ENCODE measurements at regions not wholly inside any gene's neighbourhood (a gene's known extent, or its start where the extent isn't known, plus 50 kb on each side); places are given as distances from the start of the nearest gene placed in this dataset.

DNA sequence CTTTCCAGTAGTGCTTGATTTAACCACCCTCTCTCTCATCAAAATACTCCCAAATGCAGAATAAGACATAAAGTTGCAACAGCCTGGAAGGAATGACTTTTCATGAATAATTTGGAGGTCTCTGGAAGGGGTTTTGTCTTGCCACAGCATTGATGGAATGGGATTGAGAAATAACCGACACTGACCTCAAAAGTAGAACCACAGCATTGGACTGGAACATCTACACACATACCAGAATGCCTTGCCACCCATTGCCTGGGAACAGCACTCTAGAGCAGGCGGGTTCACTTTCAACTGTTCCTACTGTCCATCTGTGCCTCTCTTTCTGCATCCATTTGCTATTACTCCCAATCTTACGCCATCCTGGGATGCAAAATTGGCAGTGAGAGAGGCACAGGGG is 149.1 kb upstream of the USP24 start:
- DNase-seq (ENCODE audit: low read depth): no peak

DNA sequence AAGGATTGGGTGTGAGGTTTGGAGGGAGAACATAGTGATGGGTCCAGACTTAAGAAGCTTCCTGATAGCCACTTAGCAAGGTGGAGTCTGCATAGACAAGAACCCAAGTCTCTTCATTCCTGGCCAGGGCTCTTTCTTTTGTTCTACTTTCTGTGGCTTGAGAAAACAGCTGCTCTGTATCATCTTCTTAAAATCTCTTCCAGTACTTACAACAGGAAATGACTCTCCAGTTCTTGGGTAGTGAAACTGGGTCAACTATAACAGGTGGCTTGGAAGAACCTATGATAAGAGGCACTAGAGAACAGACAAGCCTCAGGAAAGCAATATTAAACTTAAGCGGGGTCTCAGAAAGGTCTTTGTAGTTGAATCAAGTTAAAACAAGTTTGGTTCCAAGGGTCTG is 148.1 kb upstream of the USP24 start:
- no peak for DNase-seq (ENCODE audit: low read depth)

DNA sequence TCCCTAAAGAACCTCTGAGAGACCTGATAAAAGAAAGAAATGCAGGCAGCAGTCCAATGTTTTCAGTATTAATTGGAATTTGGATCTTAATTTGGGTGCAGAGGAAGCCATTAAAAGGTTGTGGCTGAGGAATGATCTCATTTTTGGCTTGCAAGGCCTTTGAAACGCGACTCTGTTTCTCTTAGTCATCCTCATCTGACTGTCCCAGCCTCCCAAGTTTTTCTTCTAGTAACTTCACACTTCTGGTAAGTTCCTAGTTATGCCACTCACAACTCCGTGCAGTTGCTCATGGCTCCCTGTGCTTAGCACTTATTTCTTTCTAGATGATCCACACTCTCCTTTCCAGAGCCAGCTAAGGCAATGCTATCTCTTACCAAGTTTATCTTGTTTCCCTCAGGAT is 147.4 kb upstream of the USP24 start:
- no peak for DNase-seq (ENCODE audit: low read depth)

DNA sequence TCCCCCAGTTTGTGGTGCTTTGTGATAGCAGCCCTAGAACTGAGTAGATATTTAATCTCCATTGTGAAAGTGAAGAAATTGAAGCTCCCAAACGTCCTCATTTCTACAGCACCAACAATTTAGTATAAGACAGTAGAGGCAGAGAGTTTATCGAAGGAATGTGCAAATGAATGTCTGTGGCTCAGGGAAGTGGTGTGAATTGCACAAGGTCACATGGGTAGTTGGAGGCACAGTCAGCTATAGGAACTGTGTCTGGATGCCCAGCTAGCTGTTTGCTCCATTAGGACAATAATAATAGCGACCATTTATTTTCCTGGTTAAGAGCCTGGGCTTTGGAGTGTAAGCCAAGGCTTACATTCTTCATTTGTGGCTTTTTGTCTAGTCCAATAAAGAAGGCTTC is 144.4 kb upstream of the USP24 start:
- DNase-seq (ENCODE audit: low read depth): no peak

DNA sequence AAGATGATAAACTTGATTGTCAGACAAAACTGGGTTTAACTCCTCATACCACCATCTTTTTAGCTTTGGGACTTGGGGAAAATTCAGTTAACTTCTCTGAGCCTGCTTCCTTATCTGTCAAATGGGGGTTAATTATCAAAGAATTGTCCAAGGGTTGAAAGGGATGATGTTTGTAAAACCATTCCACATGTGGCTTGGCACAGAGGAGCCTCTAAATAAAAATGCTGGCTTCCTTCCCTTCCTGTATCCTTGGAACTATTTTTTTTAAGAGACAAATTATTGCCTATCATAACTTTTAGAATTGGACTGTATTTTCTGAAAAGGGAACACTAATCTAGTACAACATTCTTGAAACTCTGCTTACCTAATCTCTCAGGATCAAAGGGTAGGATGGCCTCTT is 143.4 kb upstream of the USP24 start:
- no peak for DNase-seq (ENCODE audit: low read depth)

DNA sequence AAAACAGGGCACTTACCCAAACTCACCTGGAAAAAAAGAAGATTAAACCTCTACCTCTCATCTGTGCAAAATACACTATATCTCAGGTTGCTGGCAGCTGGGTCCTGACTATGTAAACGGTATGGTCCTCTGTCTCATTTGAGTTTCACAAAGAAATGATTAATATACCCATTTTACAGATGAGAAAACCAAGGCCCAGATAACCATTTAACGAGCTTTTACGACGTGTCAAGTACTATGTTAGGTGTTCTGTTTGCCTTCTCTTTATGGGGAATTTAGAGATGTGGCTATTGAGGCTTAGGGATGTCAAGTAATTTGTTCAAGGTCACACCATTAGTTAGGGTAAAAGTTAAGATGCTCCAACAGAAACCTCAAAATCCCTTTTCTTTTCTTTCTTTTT is 140.4 kb upstream of the USP24 start:
- DNase-seq (ENCODE audit: low read depth): no peak

DNA sequence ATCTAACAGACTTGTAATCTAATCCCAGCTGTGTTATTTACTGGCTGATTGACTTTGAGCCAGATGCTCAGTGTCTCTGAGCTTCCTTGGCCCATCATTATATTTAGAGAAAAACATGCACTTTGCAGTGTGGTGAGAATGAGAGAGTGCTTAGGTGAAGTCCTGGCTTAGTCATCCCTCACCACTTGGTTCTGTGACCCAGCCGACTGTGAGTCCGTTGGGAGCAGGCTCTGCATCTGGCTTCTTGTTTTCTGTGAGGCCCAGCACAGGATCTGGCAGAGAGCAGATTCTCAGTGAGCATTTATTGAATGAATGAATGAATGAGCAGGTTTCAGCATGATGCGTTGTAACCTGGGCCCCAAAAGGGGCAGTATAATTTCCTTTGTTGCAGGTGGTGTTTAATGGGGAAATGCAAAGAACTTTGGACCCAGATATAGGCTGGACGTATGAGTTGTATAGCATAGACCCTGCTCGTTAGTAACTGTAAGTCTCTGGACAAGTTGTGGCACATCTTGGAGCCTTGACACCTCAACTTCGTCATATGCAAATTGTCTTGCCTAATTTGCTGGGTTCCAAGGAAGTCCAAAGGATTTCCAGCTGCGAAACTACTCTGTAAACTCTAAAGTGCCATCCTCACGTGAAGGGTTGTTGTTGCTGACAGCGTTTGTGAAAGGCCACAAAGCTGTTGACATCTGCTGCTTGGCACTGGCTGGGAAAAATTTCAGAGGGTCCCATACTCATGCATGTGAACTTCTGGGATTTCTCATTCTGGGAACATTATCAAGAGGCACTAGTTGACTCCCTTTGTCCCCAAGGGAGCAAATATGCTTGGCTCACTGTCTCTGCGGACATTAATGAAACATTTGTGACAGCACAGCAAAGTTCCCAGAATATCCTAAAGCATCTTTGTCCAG is 138.8 kb upstream of the USP24 start:
- DNase-seq (ENCODE audit: low read depth): no peak

DNA sequence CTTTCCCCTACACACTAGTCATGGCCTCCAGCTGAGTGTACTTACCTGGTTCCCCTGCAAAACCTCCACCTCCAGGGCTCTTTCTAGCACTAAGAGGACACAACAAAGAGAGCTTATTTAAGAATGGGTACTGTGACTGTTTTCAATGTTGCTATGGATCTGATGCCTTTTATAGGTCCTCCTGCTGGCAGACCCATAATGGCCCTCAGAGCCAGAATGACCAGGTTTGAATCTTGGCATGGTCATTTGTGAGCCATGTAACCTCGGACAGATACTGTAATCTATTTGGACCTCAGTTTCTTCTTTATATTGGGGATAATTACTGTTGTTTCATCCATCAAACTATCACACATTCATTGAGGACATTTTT is 137.6 kb upstream of the USP24 start:
- no peak for DNase-seq (ENCODE audit: low read depth)

DNA sequence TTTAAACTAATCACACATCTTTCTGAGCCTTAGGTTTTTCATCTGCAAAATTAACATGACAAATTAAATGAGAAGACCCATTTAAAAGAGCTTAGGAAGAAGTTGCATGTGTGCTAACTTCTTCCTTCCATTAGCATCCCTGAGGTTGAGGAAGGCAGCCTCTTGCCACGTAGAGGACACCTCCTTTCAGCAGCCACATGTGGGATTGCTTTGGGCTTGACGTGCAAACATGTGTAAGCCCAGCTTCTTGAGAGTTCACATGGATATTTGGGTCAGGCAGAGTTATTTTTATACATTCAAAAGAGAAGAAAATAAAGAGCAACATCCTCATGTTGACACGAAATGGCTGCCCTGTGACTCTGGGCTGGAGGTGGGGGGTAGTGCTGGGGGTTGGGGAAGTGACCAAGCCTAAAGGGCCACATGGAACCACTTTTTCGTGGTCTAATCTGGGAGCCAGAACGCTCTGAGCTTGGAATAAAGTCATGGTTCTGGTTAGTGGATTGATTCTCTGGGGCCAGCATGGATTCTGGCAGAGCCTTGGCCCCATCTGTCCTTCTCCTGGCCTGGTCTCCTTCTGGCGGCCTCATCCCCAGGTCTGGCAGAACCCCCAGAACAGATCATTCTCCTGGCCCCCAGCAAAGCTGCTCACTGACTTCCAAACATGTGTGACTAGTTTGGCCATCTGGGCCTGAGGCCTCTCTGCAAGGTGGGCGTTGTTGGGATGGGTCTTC is 137.1 kb upstream of the USP24 start:
- no peak for DNase-seq (ENCODE audit: low read depth)

DNA sequence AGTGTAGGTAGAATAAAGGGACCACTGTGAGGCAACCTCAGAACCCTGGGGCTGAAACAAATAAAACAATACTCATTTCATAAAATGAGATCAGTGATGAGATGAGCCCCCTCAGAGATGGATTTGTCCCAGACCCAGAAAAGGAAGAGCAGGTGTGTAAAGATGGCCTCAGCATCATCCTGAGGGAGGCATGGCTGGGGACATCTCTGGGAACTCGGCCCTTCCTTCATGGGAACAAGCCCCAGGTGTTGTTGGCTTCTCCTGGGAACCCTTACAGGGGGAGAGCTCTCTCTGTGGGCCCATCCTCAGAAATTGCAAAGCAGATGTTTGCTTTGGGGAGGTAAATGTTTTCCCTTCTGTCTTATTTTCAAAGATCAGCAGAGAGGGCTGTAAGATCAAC is 133.2 kb upstream of the USP24 start:
- DNase-seq (ENCODE audit: low read depth): no peak

DNA sequence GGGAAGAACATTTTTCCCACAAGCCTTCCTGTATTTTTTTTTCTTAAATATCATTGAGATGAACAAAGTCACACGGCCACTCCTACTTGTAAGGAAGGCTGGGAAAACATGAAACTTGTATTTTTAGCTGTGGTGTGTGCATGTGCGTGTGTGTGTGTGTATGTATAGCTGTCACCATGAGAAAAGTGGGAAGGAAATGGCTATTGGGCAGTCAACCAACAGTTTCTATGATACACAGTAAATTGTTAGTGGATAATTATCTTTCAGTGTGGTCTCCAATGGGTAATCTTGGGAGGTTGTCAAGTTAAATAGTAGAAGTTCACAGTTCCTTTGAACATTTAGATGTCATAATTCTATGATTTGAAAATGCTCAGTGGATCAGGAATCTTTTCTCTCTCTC is 132.7 kb upstream of the USP24 start:
- DNase-seq (ENCODE audit: low read depth): no peak

DNA sequence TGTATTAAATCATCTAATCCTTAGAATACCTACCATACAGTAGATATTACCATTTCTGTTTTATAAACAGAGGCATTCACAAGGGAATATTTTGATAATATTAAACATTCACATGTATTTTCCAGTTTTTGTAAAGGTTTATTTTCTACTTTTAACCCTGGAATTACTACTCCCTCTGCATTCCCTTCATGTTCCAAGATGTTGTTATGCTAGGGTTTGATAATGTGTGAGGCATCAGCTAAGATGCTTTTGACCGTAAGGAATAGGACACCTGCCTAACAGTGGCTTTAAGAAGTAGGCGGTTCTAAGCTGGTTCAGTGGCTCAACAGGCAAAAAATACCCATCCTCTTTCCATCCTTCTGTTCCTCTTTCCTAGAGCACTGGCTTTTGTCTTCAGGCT is 131.9 kb upstream of the USP24 start:
- no peak for DNase-seq (ENCODE audit: low read depth)

DNA sequence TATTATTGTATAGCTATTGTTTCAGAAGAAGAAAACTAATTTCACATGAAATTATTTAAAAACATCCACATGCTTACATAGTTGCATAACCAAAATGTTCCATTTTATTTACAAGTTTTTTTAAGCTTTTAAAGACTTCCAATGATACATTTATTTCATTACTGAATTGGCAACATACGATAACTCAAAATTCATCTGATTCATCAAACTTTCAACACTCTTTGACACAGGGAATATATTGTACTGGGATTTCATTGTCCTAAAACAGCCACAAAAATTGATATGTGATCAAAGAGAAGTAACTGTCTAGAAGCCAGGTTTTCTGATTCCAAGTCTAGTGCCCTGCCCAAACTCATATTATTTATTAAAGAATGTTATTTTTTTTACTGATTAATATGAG is 131.4 kb upstream of the USP24 start:
- no peak for DNase-seq (ENCODE audit: low read depth)

DNA sequence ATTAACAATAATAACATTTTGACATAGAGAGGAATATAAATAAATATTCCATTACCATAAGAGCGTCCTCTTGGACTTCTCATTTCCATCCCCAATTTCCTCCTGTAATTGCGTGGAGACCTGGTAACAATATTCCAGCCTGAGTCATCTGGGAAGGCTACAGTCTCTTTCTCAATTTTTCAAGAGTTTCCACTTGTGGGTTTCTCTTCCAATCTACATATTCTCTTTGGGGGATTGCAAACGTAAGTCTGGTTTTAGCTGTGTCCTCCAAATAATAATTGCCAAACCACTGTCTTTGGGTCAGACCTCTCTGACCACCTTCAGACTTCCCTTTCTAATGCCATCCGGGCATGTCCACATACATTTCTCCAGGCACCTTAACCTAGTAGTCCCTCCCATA is 124.5 kb upstream of the USP24 start:
- DNase-seq (ENCODE audit: low read depth): no peak

DNA sequence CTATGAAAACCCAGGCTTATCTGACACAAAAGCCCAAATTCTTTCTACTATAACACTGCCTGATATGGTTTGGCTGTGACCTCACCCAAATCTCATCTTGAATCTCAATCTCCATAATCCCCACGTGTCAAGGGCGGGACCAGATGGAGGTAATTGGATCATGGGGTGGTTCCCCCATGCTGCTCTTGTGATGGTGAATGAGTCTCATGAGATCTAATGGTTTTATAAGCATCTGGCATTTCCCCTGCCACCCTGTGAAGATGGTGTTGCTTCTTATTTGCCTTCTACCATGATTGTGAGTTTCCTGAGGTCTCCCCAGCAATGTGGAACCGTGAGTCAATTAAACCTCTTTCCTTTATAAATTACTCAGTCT is 123.3 kb upstream of the USP24 start:
- DNase-seq (ENCODE audit: low read depth): no peak

DNA sequence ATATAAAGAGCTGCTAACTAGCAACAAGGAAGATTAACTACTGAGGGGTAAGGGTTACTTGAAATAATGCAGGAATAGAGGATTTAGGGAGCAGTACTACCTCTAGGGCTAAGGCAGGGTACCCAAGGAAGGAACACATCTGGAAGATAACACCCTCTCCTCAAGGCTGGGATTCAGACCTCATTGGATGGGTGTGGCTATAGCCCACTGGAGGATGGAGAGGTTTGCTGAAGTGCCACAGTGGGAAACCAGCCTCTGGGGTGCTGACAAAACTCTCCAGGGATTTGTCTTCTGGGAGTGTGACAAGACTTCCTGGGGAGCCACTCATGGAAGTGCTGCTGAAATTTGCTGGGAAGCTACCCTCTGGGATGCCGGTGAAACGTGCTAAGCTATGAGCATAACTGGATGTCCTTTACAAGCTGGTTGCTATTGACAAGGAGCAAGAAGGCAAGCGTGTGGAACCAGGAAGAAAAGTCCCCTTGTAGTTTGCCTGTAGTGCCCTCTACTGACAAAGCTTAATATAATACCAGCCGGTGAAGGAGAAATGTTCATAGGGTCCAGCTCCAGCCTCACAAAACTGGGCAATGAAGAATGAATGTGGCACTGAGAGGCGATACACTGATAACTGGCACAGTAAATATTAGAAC is 122.8 kb upstream of the USP24 start:
- no peak for DNase-seq (ENCODE audit: low read depth)

DNA sequence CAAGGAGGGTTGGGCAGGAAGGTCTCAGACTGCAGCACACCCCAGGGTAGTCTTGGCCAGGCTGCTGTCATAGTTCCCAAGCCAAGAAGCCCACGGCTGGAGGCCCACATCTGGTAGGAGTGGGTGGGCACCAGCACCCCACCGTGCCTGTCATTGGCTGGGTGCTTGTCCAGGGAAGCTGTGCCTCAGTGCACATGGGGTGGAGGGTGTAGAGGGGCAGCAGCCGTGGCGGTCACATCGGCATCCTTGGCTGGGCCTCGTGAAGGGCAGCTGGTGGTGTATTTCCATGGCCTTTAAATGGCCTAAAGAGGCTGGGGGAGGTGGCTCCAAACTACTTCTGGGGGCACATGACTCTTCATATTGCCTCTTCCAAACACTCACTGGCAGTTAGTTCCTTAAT is 119.6 kb upstream of the USP24 start:
- DNase-seq (ENCODE audit: low read depth): no peak

DNA sequence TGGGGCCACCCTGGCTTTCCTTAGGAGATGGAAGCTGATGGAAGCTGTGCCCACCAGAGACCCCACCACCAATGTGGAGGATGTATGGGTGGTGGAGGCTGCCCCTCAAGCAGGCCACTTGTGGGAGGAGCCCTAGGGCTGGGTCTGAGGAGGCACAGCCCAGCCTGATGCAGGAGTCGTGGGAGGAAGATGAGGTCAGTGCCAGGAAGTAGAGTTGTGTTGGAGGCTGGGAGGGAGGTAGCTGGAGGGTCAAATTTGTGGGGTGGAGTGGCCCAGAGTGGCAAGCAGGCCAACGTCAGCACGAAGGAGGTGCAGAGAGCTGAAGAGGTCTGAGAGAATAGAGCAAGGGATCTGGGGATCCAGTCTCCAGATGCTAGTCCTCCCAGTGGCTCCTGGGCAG is 119.0 kb upstream of the USP24 start:
- no peak for DNase-seq (ENCODE audit: low read depth)

DNA sequence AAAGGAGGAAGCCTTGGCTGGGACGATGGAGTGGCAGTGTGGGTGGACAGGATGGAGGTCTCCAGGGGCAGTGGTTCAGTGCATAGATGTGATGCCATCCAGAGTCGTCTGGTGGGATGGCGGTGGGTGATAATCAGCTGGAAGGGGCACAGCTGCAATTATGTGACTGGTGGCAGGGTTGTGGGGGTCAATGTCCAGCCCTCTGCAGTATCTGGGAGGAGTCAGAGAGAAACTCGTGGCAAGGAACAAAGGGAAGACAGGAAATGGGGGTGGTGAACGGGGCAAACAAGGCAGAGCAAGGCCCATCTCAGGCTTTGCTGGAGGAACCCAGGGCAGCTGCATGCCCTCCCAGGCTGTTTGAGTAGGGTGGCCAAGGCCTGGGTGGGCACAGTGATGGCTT is 118.3 kb upstream of the USP24 start:
- no peak for DNase-seq (ENCODE audit: low read depth)

DNA sequence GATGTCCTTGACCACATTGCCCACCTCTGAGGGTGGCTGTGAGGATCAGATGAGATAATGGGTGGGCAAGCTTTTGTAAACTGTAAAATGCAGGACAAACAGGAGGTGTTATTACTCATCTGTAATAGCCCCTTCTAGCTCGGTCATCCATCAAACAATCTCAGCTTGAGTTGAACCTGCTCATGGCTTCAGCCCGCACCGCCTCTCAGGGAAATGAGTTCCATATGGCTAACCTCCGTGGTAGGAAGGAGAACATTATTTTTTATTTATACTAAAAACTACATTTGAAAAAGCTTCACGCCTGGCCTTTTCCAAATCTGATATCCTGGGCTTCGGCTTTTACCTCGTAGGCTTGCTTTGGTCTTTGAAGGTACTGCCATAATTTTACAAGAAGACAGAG is 116.2 kb upstream of the USP24 start:
- DNase-seq (ENCODE audit: low read depth): no peak

DNA sequence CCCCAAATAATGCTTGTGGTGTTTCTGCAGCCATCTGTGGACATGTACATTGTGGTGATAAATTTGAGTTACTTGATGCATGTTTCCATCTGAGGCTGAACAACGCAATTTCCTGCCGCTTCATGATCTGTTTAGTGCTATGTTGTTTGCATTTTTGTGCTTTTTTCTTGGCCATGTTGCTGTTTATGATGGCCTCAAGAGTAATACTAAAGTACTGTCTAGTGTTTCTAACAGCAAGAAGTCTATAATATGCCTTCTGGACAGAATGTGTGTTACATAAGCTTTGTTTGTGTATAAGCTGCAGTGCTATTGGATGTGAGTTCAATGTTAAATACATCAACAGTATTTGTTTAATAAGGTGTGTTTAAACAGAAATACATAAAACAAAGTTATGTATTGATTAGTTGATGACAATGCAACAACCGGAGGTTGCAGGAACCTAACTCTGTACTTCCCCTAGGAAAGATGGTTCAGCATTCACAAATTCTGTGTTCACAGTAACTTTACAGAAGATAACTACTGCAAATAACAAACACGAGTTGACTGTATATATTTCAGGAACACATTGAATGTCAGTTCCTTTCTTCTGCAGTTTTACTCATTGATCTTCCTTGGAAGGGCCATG is 114.8 kb upstream of the USP24 start:
- no peak for DNase-seq (ENCODE audit: low read depth)

DNA sequence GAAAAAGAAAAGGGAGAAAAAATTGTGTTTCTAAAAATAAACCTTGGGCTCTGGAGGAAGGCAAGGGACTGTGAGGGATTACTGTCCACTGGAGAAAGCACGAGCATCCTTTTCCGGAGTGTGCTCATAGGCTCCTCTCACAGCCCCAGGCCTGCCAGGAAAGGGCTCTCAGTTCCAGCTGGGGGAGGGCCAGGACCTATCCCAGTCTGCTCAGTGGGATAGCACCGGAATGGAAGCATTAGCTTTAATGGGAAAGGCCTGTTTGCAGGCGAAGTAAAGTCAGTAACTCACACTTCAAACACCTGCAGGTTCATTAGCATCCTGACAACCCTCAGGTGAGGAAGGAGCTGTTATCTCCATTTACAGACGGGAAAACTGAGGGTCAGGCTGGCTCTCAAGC is 113.9 kb upstream of the USP24 start:
- DNase-seq (ENCODE audit: low read depth): no peak
